Activated CD4-positive, alpha-beta T cell treated with anti-CD3 and anti-CD28 coated beads for 4 hours (primary cell): ENCODE measurements at regions not wholly inside any gene's neighbourhood (a gene's known extent, or its start where the extent isn't known, plus 50 kb on each side); places are given as distances from the start of the nearest gene placed in this dataset.
"Not testable (repeated sequence)": the region's sequence is repeated elsewhere in the genome, so short reads cannot be mapped to it uniquely, and the experiment has no call there.

Experiments used
- DNase-seq, 2 donors: peaks; one replicate each; pipeline ENCODE4 v3.0.0-alpha.2; 2020

DNA sequence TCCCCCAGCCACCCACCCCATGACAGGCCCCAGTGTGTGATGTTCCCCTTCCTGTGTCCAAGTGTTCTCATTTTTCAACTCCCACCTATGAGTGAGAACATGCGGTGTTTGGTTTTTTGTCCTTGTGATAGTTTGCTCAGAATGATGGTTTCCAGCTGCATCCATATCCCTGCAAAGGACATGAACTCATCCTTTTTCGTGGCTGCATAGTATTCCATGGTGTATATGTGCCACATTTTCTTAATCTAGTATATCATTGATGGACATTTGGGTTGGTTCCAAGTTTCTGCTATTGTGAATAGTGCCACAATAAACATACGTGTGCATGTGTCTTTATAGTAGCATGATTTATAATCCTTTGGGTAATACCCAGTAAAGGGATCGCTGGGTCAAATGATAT is 273.0 kb downstream of the TEX29 start:
- not testable (repeated sequence) for DNase-seq

GRCh38 chr13:111594606-111595005 is 274.2 kb downstream of the TEX29 start:
- no peak for DNase-seq

DNA sequence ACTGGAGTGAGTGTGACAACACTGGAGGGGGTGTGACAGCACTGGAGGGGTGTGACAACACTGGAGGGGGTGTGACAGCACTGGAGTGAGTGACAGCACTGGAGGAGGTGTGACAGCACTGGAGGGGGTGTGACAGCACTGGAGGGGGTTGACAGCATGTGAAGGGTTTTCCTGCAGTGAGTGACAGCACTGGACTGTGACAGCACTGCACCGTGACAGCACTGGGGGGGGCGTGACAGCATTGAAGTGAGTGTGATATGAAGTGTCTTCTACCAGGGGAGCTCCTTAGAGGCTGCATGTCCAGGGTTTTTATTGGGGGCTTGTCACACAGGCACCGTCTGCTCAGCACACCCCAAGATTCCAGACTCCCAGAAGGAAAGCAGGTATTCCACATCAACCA is 274.8 kb downstream of the TEX29 start:
- DNase-seq, result no peak

DNA sequence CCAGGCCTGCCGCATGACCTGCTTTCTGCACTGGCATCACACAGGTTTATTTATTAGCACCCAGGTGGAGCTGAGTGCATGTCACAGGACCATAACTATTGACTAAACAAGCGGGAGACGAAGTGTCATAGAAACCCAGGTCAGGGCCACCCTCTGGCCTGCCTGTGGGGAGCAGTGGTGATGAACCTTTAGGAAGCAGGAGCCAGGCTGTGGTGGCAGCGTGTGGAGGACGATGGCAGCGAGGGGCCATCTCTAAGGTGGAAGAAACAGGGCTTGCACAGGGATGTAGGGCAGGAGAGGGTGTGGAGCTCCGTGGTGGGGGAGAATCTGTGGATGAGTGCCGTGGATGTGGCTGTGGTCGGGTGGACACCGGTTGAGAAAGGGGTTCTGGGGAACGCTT is 275.3 kb downstream of the TEX29 start:
- no peak for DNase-seq

GRCh38 chr13:111597191-111597611 is 276.8 kb downstream of the TEX29 start:
- DNase-seq, result no peak

- DNase-seq, result no peak
These were observed 277.2 kb downstream of the TEX29 start for GRCh38 chr13:111597618-111598017.

DNA sequence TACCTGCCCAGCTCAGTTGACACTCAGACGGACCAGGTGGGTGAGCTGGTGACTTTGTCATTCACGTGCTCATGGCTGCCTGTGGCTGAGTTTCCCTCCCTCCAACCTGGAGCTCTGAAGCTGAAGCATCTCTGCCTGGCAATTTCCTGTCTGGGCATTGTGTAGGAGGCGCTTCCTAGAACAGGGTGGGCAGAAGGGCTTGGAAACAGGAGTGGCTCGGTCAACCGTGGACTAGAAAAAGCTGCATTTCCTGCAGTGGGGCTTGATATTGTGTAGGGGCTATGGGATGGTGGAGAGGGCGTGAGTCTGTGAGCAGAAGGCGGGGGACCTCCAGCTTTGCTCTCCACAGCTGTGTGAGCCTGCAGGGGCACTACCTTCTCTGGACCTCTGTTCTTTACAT is 278.3 kb downstream of the TEX29 start:
- DNase-seq, result no peak

- no peak for DNase-seq
These were observed 279.3 kb downstream of the TEX29 start for GRCh38 chr13:111599791-111600190.

- DNase-seq, result no peak
These were observed 282.4 kb downstream of the TEX29 start for GRCh38 chr13:111602874-111603273.

GRCh38 chr13:111604097-111604496 is 283.7 kb downstream of the TEX29 start:
- DNase-seq, result no peak

DNA sequence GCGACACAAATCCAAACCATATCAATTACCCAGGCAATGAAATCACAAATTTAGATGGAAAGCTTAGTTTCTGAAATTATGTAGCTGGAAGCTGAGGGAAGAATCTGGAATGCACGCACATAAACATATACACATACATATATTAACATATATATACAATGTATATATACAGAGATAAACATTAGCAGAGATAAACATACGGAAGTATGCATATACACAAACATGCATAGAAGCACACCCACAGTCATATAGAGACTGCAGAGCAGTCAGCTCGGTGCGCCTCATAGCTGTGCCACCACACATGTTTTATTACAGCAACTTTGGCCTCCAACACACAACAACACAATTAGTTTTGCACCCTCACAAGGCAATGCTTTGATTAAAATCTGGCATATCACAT is 288.1 kb downstream of the TEX29 start:
- DNase-seq, result no peak

- no peak for DNase-seq
These were observed 289.2 kb downstream of the TEX29 start for GRCh38 chr13:111609631-111610030.

GRCh38 chr13:111610081-111610480 is 289.6 kb downstream of the TEX29 start:
- no peak for DNase-seq

DNA sequence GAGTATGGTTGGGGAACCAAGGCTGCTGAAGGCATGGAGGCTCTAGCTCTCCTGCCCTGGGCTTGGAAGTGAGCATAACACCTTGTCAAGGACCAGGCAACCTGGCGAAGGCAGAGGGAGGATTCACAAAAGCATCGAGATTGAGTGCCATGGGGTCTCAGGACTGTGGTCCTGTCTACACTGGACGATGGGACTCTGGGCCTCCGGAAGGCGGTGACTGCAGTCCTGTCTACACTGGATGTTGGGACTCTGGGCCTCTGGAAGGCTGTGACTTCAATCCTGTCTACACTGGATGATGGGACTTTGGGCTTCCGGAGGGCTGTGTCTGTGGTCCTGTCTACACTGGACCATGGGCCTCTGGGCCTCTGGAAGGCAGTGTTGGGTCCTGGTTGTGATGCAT is 290.4 kb downstream of the TEX29 start:
- no peak for DNase-seq

DNA sequence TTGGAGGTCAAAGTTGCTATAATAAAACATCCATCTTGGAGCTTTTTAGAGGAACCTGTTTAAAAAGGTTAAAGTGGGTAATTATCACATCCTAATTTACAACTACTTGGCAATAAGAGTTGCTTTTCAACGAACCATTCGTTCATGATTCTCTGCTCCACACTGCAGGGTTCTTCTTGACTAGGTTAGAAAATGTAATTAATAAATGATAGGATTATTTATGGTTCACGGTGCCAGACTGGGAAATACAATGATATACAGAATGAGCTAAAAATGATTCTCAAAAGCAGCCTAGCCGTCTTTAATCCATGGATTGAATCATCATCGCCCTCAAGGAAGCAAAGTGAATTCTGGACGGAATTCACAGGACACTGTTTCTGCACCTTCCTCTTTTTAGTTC is 291.2 kb downstream of the TEX29 start:
- no peak for DNase-seq

- DNase-seq, result no peak
These were observed 292.4 kb downstream of the TEX29 start for GRCh38 chr13:111612886-111613285.

DNA sequence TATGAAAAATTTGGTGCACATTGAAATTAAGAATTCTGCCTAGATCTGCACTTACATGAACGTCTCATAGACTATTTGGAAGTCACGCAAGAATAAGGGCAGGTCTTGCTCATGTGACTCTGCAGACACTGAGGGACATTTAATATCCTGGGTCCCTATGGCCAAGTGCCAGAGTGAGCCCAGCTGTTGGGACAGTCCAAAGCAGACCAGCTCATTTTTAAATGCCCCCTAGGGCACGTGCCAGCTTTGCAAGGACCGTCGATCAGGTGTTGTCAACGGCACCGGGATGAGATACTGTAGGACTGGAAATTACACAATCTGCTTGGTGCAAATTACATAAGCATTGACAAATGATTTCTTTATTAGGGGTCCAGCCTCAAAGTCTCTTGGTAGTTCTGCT is 293.6 kb downstream of the TEX29 start:
- DNase-seq, result no peak

- no peak for DNase-seq
These were observed 294.2 kb downstream of the TEX29 start for GRCh38 chr13:111614613-111615012.

GRCh38 chr13:111616203-111616602 is 295.8 kb downstream of the TEX29 start:
- no peak for DNase-seq

DNA sequence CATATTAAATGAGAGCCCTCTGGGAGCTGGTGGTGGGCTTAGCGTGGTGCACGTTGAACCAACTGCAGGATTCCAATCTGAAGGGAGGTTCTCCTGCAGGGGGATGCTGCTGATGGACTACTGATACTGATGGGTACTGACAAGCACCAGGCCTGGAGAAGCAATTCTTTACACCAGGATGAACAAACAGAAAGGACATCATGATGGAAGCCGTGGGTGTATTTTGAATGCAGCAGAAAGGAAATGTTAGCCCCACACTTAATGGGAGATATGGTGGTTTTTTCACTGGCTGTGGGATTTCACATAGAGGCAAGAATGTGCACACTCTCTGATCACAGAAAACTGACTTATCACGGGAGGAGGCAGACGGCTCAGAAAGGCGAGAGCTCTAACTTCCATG is 299.7 kb downstream of the TEX29 start:
- no peak for DNase-seq

DNA sequence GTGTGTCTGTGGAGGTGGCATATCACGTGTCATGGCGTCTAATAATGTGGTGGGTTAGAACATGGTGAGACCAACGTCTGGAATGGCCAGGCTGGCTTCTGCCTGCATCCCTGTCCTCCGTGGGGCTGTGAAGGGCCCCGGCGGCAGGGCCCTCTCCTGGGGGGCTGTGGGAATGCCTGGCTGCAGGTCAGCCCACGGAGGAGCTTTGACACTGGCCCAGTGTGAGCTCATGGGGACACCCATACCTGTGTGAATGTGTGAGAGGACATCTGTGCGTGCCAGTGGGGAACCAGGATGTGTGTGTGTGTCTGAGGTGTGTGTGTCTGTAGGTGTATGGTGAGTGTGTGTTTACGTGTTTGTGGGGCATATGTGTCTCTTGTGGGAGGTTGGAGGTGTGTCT is 300.1 kb downstream of the TEX29 start:
- DNase-seq, result no peak

DNA sequence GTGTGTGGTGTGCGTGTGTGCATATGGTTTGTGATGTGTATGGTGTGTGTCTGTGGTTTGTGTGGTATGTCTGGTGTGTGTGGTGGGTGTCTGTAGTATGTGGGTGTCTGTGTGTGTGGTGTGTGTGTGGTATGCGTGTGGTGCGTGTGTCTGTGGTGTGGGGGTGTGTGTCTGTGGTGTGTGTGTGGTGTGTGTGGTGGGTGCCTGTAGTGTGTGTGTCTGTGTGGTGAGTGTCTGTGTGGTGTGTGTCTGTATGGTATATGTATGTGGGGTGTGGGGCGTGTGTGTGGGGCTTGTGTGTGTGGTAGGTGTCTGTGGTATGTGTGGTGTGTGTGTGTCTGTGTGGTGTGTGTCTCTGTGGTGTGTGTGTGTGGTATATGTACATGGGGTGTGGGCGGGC is 300.7 kb downstream of the TEX29 start:
- DNase-seq, result no peak

- no peak for DNase-seq
These were observed 301.6 kb downstream of the TEX29 start for GRCh38 chr13:111622051-111622531.

DNA sequence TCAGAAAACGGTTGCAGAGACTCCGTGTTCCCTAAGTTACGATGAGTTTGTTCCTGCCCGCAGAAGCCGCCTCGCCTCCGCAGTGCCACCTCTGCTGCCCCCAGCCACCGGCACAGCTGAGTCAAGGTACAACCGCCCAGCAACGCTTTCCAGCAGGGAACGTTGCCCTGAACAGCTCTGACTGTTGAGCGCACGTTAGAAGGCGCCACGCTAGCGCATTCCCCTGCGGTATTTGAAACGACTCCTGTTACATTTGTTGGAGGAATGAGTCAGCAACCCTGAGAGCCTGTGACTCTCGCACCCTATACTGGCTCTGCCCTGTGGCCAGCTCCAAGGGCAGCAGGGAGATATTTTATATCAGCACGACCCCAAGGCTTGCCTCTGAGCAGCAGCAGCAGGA is 302.8 kb downstream of the TEX29 start:
- no peak for DNase-seq

- DNase-seq, result no peak
These were observed 303.5 kb downstream of the TEX29 start for GRCh38 chr13:111623743-111624505.
